ENCODE measurements at regions not wholly inside any gene's neighbourhood (a gene's known extent, or its start where the extent isn't known, plus 50 kb on each side); places are given as distances from the start of the nearest gene placed in this dataset.

GRCh38 chr4:170243662-170244288 lies 154.0 kb upstream of the AADAT start:
- TF ChIP-seq STAT1 (IDR thresholded peaks at IDR 0.05; ENCODE audit: unreplicated experiment) (no peak), CTCF (conservative IDR thresholded peaks at IDR 0.05; ENCODE audit: low read depth in 2 of 2) (no peak), EZH2phosphoT487 (IDR thresholded peaks at IDR 0.05; ENCODE audit: unreplicated experiment) (no peak), POLR2AphosphoS5 (IDR thresholded peaks at IDR 0.05; ENCODE audit: low read depth) (no peak), EZH2 (IDR thresholded peaks at IDR 0.05; ENCODE audit: low read depth, unreplicated experiment) (no peak), REST (IDR thresholded peaks at IDR 0.05; ENCODE audit: unreplicated experiment) (no peak), JUNB (IDR thresholded peaks at IDR 0.05; ENCODE audit: unreplicated experiment) (no peak), CREB1 (CRISPR knock-in tag; IDR thresholded peaks at IDR 0.05; ENCODE audit: low read depth) (no peak), ZNF114 (CRISPR knock-in tag; IDR thresholded peaks at IDR 0.05) (no peak), ZNF331 (CRISPR knock-in tag; IDR thresholded peaks at IDR 0.05; ENCODE audit: low read depth) (no peak), ZNF462 (CRISPR knock-in tag; IDR thresholded peaks at IDR 0.05) (no peak)
- TF ChIP-seq, protein P1, sequence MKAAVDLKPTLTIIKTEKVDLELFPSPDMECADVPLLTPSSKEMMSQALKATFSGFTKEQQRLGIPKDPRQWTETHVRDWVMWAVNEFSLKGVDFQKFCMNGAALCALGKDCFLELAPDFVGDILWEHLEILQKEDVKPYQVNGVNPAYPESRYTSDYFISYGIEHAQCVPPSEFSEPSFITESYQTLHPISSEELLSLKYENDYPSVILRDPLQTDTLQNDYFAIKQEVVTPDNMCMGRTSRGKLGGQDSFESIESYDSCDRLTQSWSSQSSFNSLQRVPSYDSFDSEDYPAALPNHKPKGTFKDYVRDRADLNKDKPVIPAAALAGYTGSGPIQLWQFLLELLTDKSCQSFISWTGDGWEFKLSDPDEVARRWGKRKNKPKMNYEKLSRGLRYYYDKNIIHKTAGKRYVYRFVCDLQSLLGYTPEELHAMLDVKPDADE (IDR thresholded peaks at IDR 0.05), result no peak

All from GM23338 (cell line).